ENCODE measurements at regions not wholly inside any gene's neighbourhood (a gene's known extent, or its start where the extent isn't known, plus 50 kb on each side); places are given as distances from the start of the nearest gene placed in this dataset.

DNA sequence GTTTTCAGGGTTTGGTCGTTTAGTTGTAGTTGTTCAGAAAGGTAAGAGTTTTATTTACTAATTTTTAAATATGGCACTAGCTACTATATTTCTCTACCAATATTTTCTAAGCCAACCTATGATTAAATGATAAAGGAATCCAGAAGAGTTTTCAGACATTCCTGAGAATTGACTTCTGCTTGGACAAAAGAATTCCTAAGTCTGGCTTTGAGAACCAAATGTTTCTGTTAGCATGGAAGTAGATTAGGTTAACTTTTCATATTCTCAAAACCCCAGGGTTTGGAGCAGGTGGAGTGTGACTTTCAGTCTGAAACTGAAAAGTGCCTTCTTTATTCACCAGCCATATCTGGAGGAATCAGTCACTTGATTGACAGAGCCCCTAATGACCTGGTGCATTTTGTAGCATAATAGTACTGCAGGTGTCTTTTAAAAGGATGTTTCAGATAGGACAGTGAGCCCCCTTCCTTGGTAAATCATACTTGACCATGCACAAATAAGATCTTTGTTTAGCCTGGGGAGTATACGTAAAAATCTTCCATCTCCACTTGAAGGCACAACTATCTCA is 457.0 kb upstream of the ZNF462 start:
- TF ChIP-seq EZH2 (IDR thresholded peaks at IDR 0.05) (no peak), FOXP2 (optimal IDR thresholded peaks at IDR 0.05; ENCODE audit: control extremely low read depth, extremely low read length, insufficient read depth) (no peak), POLR2AphosphoS5 (IDR thresholded peaks at IDR 0.05; ENCODE audit: borderline replicate concordance, low read depth, low read length) (no peak)
- H3K4me3 ChIP-seq, result no peak overlapping the region
- H3K36me3 ChIP-seq (ENCODE audit: insufficient read depth, low read length), result no peaks in the 10 kb centered on the region
- H3K27ac ChIP-seq, result no peak overlapping the region
- DNase-seq (ENCODE audit: low read depth, low spot score), result no peak
- H3K9me3 ChIP-seq (ENCODE audit: low read depth, low read length), result no peaks in the 10 kb centered on the region
- H3K9ac ChIP-seq (ENCODE audit: insufficient read length), result no peak overlapping the region

GRCh38 chr9:106414042-106414441 is 448.9 kb upstream of the ZNF462 start:
- no peaks in the 10 kb centered on the region for H3K36me3 ChIP-seq (ENCODE audit: insufficient read depth, low read length)
- TF ChIP-seq POLR2AphosphoS5 (IDR thresholded peaks at IDR 0.05; ENCODE audit: borderline replicate concordance, low read depth, low read length) (no peak), FOXP2 (optimal IDR thresholded peaks at IDR 0.05; ENCODE audit: control extremely low read depth, extremely low read length, insufficient read depth) (no peak), EZH2 (IDR thresholded peaks at IDR 0.05) (no peak)
- no peak overlapping the region for H3K27ac ChIP-seq
- H3K4me3 ChIP-seq, result no peak overlapping the region
- no peak overlapping the region for H3K9ac ChIP-seq (ENCODE audit: insufficient read length)
- no peaks in the 10 kb centered on the region for H3K9me3 ChIP-seq (ENCODE audit: low read depth, low read length)
- no peak for DNase-seq (ENCODE audit: low read depth, low spot score)

GRCh38 chr9:106417685-106418084 is 445.3 kb upstream of the ZNF462 start:
- Histone ChIP-seq H3K9ac (ENCODE audit: insufficient read length) (no peak overlapping the region), H3K9me3 (ENCODE audit: low read depth, low read length) (no peaks in the 10 kb centered on the region), H3K36me3 (ENCODE audit: insufficient read depth, low read length) (no peaks in the 10 kb centered on the region), H3K4me3 (no peak overlapping the region), H3K27ac (no peak overlapping the region)
- TF ChIP-seq FOXP2 (optimal IDR thresholded peaks at IDR 0.05; ENCODE audit: control extremely low read depth, extremely low read length, insufficient read depth) (no peak), EZH2 (IDR thresholded peaks at IDR 0.05) (no peak), POLR2AphosphoS5 (IDR thresholded peaks at IDR 0.05; ENCODE audit: borderline replicate concordance, low read depth, low read length) (no peak)
- DNase-seq (ENCODE audit: low read depth, low spot score), result no peak

- no peak for DNase-seq (ENCODE audit: low read depth, low spot score)
- H3K9me3 ChIP-seq (ENCODE audit: low read depth, low read length), result no peaks in the 10 kb centered on the region
- no peaks in the 10 kb centered on the region for H3K36me3 ChIP-seq (ENCODE audit: insufficient read depth, low read length)
- TF ChIP-seq EZH2 (IDR thresholded peaks at IDR 0.05) (no peak), POLR2AphosphoS5 (IDR thresholded peaks at IDR 0.05; ENCODE audit: borderline replicate concordance, low read depth, low read length) (no peak), FOXP2 (optimal IDR thresholded peaks at IDR 0.05; ENCODE audit: control extremely low read depth, extremely low read length, insufficient read depth) (no peak)
- H3K9ac ChIP-seq (ENCODE audit: insufficient read length), result no peak overlapping the region
- H3K27ac ChIP-seq, result no peak overlapping the region
- no peak overlapping the region for H3K4me3 ChIP-seq
Observed at GRCh38 chr9:106419829-106420228, 443.1 kb upstream of the ZNF462 start.

DNA sequence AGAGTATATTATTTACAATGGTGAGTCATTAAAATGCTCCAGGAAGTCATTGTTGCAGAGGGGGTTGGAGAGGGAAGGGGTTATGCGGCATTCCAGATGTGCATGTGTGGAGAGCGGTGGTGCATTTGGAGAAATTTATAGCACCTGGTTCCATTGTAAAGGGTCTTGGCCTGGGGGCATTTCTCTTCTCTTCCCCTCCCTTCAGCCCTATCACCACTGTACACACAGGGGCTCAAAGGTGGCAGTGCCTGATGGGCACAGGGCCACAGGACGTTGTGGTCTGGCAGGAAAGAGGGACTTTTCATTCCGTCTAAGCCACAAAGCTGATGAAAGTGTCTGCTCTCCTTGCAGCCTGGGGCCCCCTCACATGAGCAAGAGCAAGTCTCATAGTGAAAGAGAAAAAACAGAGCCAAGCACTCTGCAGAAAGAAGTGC is 442.4 kb upstream of the ZNF462 start:
- no peak overlapping the region for H3K9ac ChIP-seq (ENCODE audit: insufficient read length)
- no peak for DNase-seq (ENCODE audit: low read depth, low spot score)
- no peak overlapping the region for H3K4me3 ChIP-seq

DNA sequence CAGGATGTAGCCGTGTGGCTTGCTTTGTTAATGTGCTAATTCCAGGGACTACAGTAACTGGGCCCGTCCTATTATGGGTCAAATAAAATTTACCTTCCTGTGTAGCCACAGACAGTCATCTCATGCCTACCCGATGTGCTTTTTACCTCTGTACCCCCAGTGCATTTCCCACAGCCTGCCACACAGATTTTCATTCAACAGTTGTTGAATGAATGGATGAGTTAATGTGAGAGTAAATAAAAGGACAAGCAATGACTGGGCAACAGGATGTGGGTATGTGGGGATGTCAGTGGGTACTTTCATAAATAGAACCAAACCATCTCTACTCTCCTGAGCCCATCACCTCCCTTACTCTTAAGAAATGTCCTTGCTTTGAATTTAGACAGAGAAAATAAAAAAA is 441.2 kb upstream of the ZNF462 start:
- Histone ChIP-seq H3K9ac (ENCODE audit: insufficient read length) (no peak overlapping the region), H3K36me3 (ENCODE audit: insufficient read depth, low read length) (no peaks in the 10 kb centered on the region), H3K9me3 (ENCODE audit: low read depth, low read length) (no peaks in the 10 kb centered on the region), H3K4me3 (no peak overlapping the region), H3K27ac (no peak overlapping the region)
- no peak for DNase-seq (ENCODE audit: low read depth, low spot score)
- no peak for TF ChIP-seq EZH2 (IDR thresholded peaks at IDR 0.05)
- no peak for TF ChIP-seq FOXP2 (optimal IDR thresholded peaks at IDR 0.05; ENCODE audit: control extremely low read depth, extremely low read length, insufficient read depth)
- TF ChIP-seq POLR2AphosphoS5 (IDR thresholded peaks at IDR 0.05; ENCODE audit: borderline replicate concordance, low read depth, low read length), result no peak

More for the DNA sequence above, 442.4 kb upstream of the ZNF462 start:
- Histone ChIP-seq H3K9me3 (ENCODE audit: low read depth, low read length) (no peaks in the 10 kb centered on the region), H3K36me3 (ENCODE audit: insufficient read depth, low read length) (no peaks in the 10 kb centered on the region), H3K27ac (no peak overlapping the region)
- TF ChIP-seq POLR2AphosphoS5 (IDR thresholded peaks at IDR 0.05; ENCODE audit: borderline replicate concordance, low read depth, low read length), result no peak
- TF ChIP-seq FOXP2 (optimal IDR thresholded peaks at IDR 0.05; ENCODE audit: control extremely low read depth, extremely low read length, insufficient read depth), result no peak
- no peak for TF ChIP-seq EZH2 (IDR thresholded peaks at IDR 0.05)

GRCh38 chr9:106423575-106423974 is 439.4 kb upstream of the ZNF462 start:
- Histone ChIP-seq H3K4me3 (no peak overlapping the region), H3K36me3 (ENCODE audit: insufficient read depth, low read length) (no peaks in the 10 kb centered on the region), H3K27ac (no peak overlapping the region), H3K9ac (ENCODE audit: insufficient read length) (no peak overlapping the region), H3K9me3 (ENCODE audit: low read depth, low read length) (no peaks in the 10 kb centered on the region)
- DNase-seq (ENCODE audit: low read depth, low spot score), result no peak
- TF ChIP-seq FOXP2 (optimal IDR thresholded peaks at IDR 0.05; ENCODE audit: control extremely low read depth, extremely low read length, insufficient read depth) (no peak), POLR2AphosphoS5 (IDR thresholded peaks at IDR 0.05; ENCODE audit: borderline replicate concordance, low read depth, low read length) (no peak), EZH2 (IDR thresholded peaks at IDR 0.05) (no peak)

DNA sequence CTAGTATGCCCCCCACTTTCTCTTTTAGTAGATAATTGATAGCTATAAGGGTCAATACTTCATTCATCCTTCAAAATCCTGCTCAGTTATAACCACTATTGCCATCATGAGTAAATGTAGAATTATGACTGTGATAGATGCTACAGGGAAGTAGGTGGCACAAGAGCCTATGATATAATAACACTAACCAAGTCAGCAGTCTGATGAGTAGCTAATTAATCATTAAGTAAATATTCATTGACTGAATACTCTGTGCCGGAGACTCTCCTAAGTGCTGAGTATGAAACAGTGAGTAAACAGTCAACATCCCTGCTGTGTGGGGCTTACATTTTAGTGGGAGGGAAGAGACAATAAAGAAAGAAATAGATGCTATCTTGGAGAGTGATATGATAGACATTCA is 430.3 kb upstream of the ZNF462 start:
- TF ChIP-seq POLR2AphosphoS5 (IDR thresholded peaks at IDR 0.05; ENCODE audit: borderline replicate concordance, low read depth, low read length), result no peak
- no peak for TF ChIP-seq EZH2 (IDR thresholded peaks at IDR 0.05)
- TF ChIP-seq FOXP2 (optimal IDR thresholded peaks at IDR 0.05; ENCODE audit: control extremely low read depth, extremely low read length, insufficient read depth), result no peak
- no peaks in the 10 kb centered on the region for H3K36me3 ChIP-seq (ENCODE audit: insufficient read depth, low read length)
- H3K9me3 ChIP-seq (ENCODE audit: low read depth, low read length), result no peaks in the 10 kb centered on the region
- no peak for DNase-seq (ENCODE audit: low read depth, low spot score)
- no peak overlapping the region for H3K4me3 ChIP-seq
- H3K9ac ChIP-seq (ENCODE audit: insufficient read length), result no peak overlapping the region
- H3K27ac ChIP-seq, result no peak overlapping the region

- Histone ChIP-seq H3K36me3 (ENCODE audit: insufficient read depth, low read length) (no peaks in the 10 kb centered on the region), H3K4me3 (no peak overlapping the region), H3K27ac (no peak overlapping the region), H3K9me3 (ENCODE audit: low read depth, low read length) (no peaks in the 10 kb centered on the region), H3K9ac (ENCODE audit: insufficient read length) (no peak overlapping the region)
- TF ChIP-seq POLR2AphosphoS5 (IDR thresholded peaks at IDR 0.05; ENCODE audit: borderline replicate concordance, low read depth, low read length) (no peak), FOXP2 (optimal IDR thresholded peaks at IDR 0.05; ENCODE audit: control extremely low read depth, extremely low read length, insufficient read depth) (no peak), EZH2 (IDR thresholded peaks at IDR 0.05) (no peak)
- DNase-seq (ENCODE audit: low read depth, low spot score), result no peak
Observed at GRCh38 chr9:106438928-106439327, 424.0 kb upstream of the ZNF462 start.

Data from SK-N-MC (cell line).